Breast epithelium (tissue), 3 donors: ENCODE measurements at regions not wholly inside any gene's neighbourhood (a gene's known extent, or its start where the extent isn't known, plus 50 kb on each side); places are given as distances from the start of the nearest gene placed in this dataset.

Experiments used
- CTCF ChIP-seq, 3 donors: fragments of 450-650 bp; IDR thresholded peaks; one replicate each; pipeline ENCODE4 v1.5.1; 2016 to 2017; ENCODE audit warnings: antibody characterized with exemption in 3 of 3, mild to moderate bottlenecking in 3 of 3, moderate library complexity in 3 of 3
- POLR2A ChIP-seq: fragments of 450-650 bp; IDR thresholded peaks from one replicate; pipeline ENCODE4 v1.6.1; 2016; ENCODE audit warnings: antibody characterized with exemption, mild to moderate bottlenecking, moderate library complexity

DNA sequence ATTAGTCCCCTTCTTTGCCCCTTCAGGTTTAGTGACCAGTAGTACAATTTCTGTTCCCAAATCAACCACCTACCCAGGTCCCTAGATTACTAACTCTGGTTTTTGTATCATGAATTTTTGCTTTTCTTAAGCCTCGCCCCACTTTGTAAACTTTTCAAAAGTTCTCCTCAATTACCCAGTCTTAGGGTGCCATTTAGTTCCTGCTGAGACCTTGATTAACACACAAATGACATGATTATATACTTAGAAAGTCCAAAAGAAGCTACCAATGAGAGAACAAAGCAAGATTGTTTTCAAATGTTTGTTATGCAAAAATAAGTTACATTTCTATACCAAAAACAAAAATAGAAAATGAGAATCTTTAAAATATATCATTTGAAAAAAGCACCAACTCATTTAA, 594.4 kb downstream of the SQOR start:
- TF ChIP-seq CTCF (IDR thresholded peaks at IDR 0.05) = no peak
- TF ChIP-seq POLR2A = no peak
